H9 (cell line): ENCODE measurements at regions not wholly inside any gene's neighbourhood (a gene's known extent, or its start where the extent isn't known, plus 50 kb on each side); places are given as distances from the start of the nearest gene placed in this dataset.

Experiments used
- DNase-seq: peaks from one replicate; pipeline ENCODE4 v3.0.0-alpha.2; 2017
- H2AFZ ChIP-seq: one replicate; pipeline ENCODE4 v1.6.1; 2013; ENCODE audit warnings: mild to moderate bottlenecking, low read length, control low read depth, moderate library complexity
- H2AK5ac ChIP-seq: 2 replicates; pipeline ENCODE4 v1.6.1; 2013; ENCODE audit warnings: low read length, control low read depth, mixed read lengths; ENCODE audit not compliant: insufficient read length
- H2BK120ac ChIP-seq: one replicate; pipeline ENCODE4 v1.6.1; 2013; ENCODE audit warnings: low read depth, mild to moderate bottlenecking, low read length, control low read depth, inconsistent platforms; ENCODE audit not compliant: poor library complexity, severe bottlenecking
- H2BK12ac ChIP-seq: 2 replicates; pipeline ENCODE4 v1.6.1; 2013; ENCODE audit warnings: low read length, control low read depth, mixed read lengths, low read depth; ENCODE audit not compliant: insufficient read length
- H2BK15ac ChIP-seq: 2 replicates; pipeline ENCODE4 v1.6.1; 2013; ENCODE audit warnings: low read depth, low read length, control low read depth
- H2BK20ac ChIP-seq: one replicate; pipeline ENCODE4 v1.6.1; 2013; ENCODE audit warnings: low read depth, mild to moderate bottlenecking, low read length, control low read depth, inconsistent platforms; ENCODE audit not compliant: poor library complexity, severe bottlenecking
- H2BK5ac ChIP-seq: 2 replicates; pipeline ENCODE4 v1.6.1; 2013; ENCODE audit warnings: low read length, control low read depth, mixed read lengths; ENCODE audit not compliant: insufficient read length
- H3K14ac ChIP-seq: 2 replicates; pipeline ENCODE4 v1.6.1; 2013; ENCODE audit warnings: low read length, control low read depth; ENCODE audit not compliant: insufficient read depth
- H3K18ac ChIP-seq: 2 replicates; pipeline ENCODE4 v1.6.1; 2013; ENCODE audit warnings: low read depth, mild to moderate bottlenecking, mixed read lengths, low read length, control low read depth; ENCODE audit not compliant: insufficient read length
- H3K23ac ChIP-seq: 2 replicates; pipeline ENCODE4 v1.6.1; 2013; ENCODE audit warnings: low read length, control low read depth, mixed read lengths, low read depth; ENCODE audit not compliant: insufficient read length
- H3K23me2 ChIP-seq: 2 replicates; pipeline ENCODE4 v1.6.1; 2013; ENCODE audit warnings: low read depth, mild to moderate bottlenecking, mixed read lengths, low read length, control low read depth; ENCODE audit not compliant: insufficient read length, poor library complexity, severe bottlenecking
- H3K27ac ChIP-seq: 2 replicates; pipeline ENCODE4 v1.5.1; 2013; ENCODE audit warnings: low read length, control low read depth, mixed read lengths, low read depth; ENCODE audit not compliant: insufficient read length
- H3K27me3 ChIP-seq: 2 replicates; pipeline ENCODE4 v1.6.1; 2013; ENCODE audit warnings: low read length, control low read depth, inconsistent platforms; ENCODE audit not compliant: insufficient read depth
- H3K4ac ChIP-seq: 2 replicates; pipeline ENCODE4 v1.6.1; 2013; ENCODE audit warnings: low read depth, mild to moderate bottlenecking, control low read depth, inconsistent platforms, low read length, moderate library complexity
- H3K4me1 ChIP-seq: 2 replicates; pipeline ENCODE4 v1.6.1; 2013; ENCODE audit warnings: low read length, control low read depth, inconsistent platforms; ENCODE audit not compliant: insufficient read depth
- H3K4me2 ChIP-seq: 2 replicates; pipeline ENCODE4 v1.6.1; 2013; ENCODE audit warnings: low read length, control low read depth, mixed read lengths; ENCODE audit not compliant: insufficient read length, insufficient read depth
- H3K56ac ChIP-seq: 2 replicates; pipeline ENCODE4 v1.6.1; 2013; ENCODE audit warnings: low read depth, mild to moderate bottlenecking, mixed read lengths, low read length, control low read depth; ENCODE audit not compliant: insufficient read length
- H3K79me1 ChIP-seq: 2 replicates; pipeline ENCODE4 v1.6.1; 2013; ENCODE audit warnings: low read depth, mild to moderate bottlenecking, moderate library complexity, low read length, control low read depth, inconsistent platforms; ENCODE audit not compliant: insufficient read depth, poor library complexity, severe bottlenecking
- H3K79me2 ChIP-seq: 2 replicates; pipeline ENCODE4 v1.6.1; 2013; ENCODE audit warnings: low read length, control low read depth, inconsistent platforms; ENCODE audit not compliant: insufficient read depth
- H3K9ac ChIP-seq: 2 replicates; pipeline ENCODE4 v1.6.1; 2013; ENCODE audit warnings: low read length, control low read depth, mixed read lengths; ENCODE audit not compliant: insufficient read length; ENCODE audit errors: extremely low read depth
- H3K9me3 ChIP-seq: one replicate; pipeline ENCODE4 v1.6.1; 2013; ENCODE audit warnings: low read depth, low read length, inconsistent platforms; ENCODE audit not compliant: control insufficient read depth
- H3T11ph ChIP-seq: one replicate; pipeline ENCODE4 v1.6.1; 2013; ENCODE audit warnings: mild to moderate bottlenecking, low read length, control low read depth, inconsistent platforms
- H4K20me1 ChIP-seq: one replicate; pipeline ENCODE4 v1.6.1; 2013; ENCODE audit not compliant: control insufficient read depth, insufficient read length, insufficient read depth
- H4K5ac ChIP-seq: 2 replicates; pipeline ENCODE4 v1.6.1; 2013; ENCODE audit warnings: low read depth, mild to moderate bottlenecking, mixed read lengths, low read length, control low read depth; ENCODE audit not compliant: insufficient read length
- H4K8ac ChIP-seq: replicated peaks from 2 replicates; pipeline ENCODE4 v1.6.1; 2013; ENCODE audit warnings: low read length, control low read depth, mixed read lengths, low read depth; ENCODE audit not compliant: insufficient read length
- H4K91ac ChIP-seq: 2 replicates; pipeline ENCODE4 v1.6.1; 2013; ENCODE audit warnings: low read depth, mild to moderate bottlenecking, moderate library complexity, mixed read lengths, low read length, control low read depth; ENCODE audit not compliant: insufficient read length
- H3K27ac Mint-ChIP-seq, 3 experiments: 2 replicates in 2 of 3; 3 replicates in 1 of 3; pipeline ENCODE4 v1.8.0; 2020 to 2021; ENCODE audit warnings: mixed read lengths in 3 of 3, mild to moderate bottlenecking in 1 of 3, moderate library complexity in 1 of 3
- H3K27me3 Mint-ChIP-seq: 2 replicates; pipeline ENCODE4 v1.8.0; 2021; ENCODE audit warnings: low read depth, mild to moderate bottlenecking, moderate library complexity, mixed read lengths
- H3K36me3 Mint-ChIP-seq, 3 experiments: 2 replicates in 2 of 3; 3 replicates in 1 of 3; pipeline ENCODE4 v1.8.0; 2020 to 2021; ENCODE audit warnings: low read depth in 3 of 3, mixed read lengths in 3 of 3; ENCODE audit not compliant: insufficient read depth in 1 of 3
- H3K4me1 Mint-ChIP-seq, 2 experiments: 2 replicates each; pipeline ENCODE4 v1.8.0; 2020; ENCODE audit warnings: mixed read lengths in 2 of 2
- H3K4me3 Mint-ChIP-seq, 2 experiments: 2 replicates in 1 of 2; 3 replicates in 1 of 2; pipeline ENCODE4 v1.8.0; 2020 to 2021; ENCODE audit warnings: mild to moderate bottlenecking in 2 of 2, mixed read lengths in 2 of 2, moderate library complexity in 1 of 2
- H3K9me3 Mint-ChIP-seq, 2 experiments: 2 replicates in 1 of 2; 3 replicates in 1 of 2; pipeline ENCODE4 v1.8.0; 2020; ENCODE audit warnings: mild to moderate bottlenecking in 2 of 2, mixed read lengths in 2 of 2, moderate library complexity in 1 of 2
- CTCF ChIP-seq: fragments of 200-600 bp; sonication (generic); conservative IDR thresholded peaks from 3 replicates; pipeline ENCODE4 v1.8.0; 2021; ENCODE audit warnings: antibody characterized with exemption, mild to moderate bottlenecking
- WGBS: extraction: QIAGEN DNeasy Blood & Tissue Kit; methylation state at CpG from one replicate; pipeline ENCODE4 v1.1.7; 2013; ENCODE audit warnings: missing lambda C conversion rate, low lambda C conversion rate, mixed read lengths; ENCODE audit not compliant: insufficient read length; ENCODE audit errors: extremely low coverage; 5-methylcytosine and 5-hydroxymethylcytosine counted together

- Histone ChIP-seq H2BK15ac (no peak overlapping the region), H4K5ac (no peak overlapping the region), H3K9ac (no peak overlapping the region), H2AK5ac (no peak overlapping the region), H3K79me1 (no peaks in the 10 kb centered on the region), H3T11ph (no peak overlapping the region), H3K9me3 (no peaks in the 10 kb centered on the region), H3K23ac (no peak overlapping the region), H3K27ac (no peak overlapping the region), H2BK5ac (no peak overlapping the region), H3K4me2 (no peak overlapping the region), H4K20me1 (no peaks in the 10 kb centered on the region), H4K91ac (no peak overlapping the region), H2BK20ac (no peak overlapping the region), H3K27me3 (no peaks in the 10 kb centered on the region), H2BK12ac (no peak overlapping the region), H3K4me1 (no peaks in the 10 kb centered on the region), H4K8ac (no peak overlapping the region), H3K56ac (no peak overlapping the region), H3K23me2 (no peaks in the 10 kb centered on the region), H3K18ac (no peak overlapping the region), H3K4ac (no peak overlapping the region), H3K14ac (no peak overlapping the region), H2AFZ (no peak overlapping the region), H3K79me2 (no peaks in the 10 kb centered on the region), H2BK120ac (no peak overlapping the region)
- Mint-ChIP-seq H3K4me1 (no peaks in the 10 kb centered on the region), H3K27me3 (no peaks in the 10 kb centered on the region), H3K9me3 (no peaks in the 10 kb centered on the region; a peak in 2 of 5 replicates), H3K4me3 (no peak overlapping the region), H3K36me3 (no peaks in the 10 kb centered on the region; a peak in 2 of 7 replicates), H3K27ac (no peak overlapping the region)
- WGBS = no CpG with 5 or more reads among the region's 1 CpG
- DNase-seq = no peak
- no peak for TF ChIP-seq CTCF
Measured at GRCh38 chr2:84175340-84175739, 283.7 kb downstream of the SUCLG1 start.
